ENCODE measurements at regions not wholly inside any gene's neighbourhood (a gene's known extent, or its start where the extent isn't known, plus 50 kb on each side); places are given as distances from the start of the nearest gene placed in this dataset.

- TF ChIP-seq ETS1 (IDR thresholded peaks at IDR 0.05) (no peak), EZH2 (IDR thresholded peaks at IDR 0.05; ENCODE audit: low read depth, unreplicated experiment) (no peak), CTCF (conservative IDR thresholded peaks at IDR 0.05; ENCODE audit: low read depth in 2 of 2) (no peak), ZNF114 (CRISPR knock-in tag; IDR thresholded peaks at IDR 0.05) (no peak)
These were observed 626.3 kb downstream of the TENT5A start (continued) for GRCh38 chr6:81126150-81126549.

- Histone ChIP-seq H3K4me2 (no peak overlapping the region), H3K9me2 (ENCODE audit: insufficient read depth) (peaks cover 4% of the 10 kb centered on the region; the same call in 1 of the 2 replicates), H2AFZ (no peak overlapping the region), H3K36me3 (ENCODE audit: insufficient read depth) (peaks cover 27% of the 10 kb centered on the region), H3K4me3 (no peak overlapping the region), H3K79me2 (replicated peaks; ENCODE audit: insufficient read depth) (no peaks in the 10 kb centered on the region), H3K27me3 (ENCODE audit: insufficient read depth) (no peaks in the 10 kb centered on the region), H3K4me1 (ENCODE audit: insufficient read depth) (no peaks in the 10 kb centered on the region), H3F3A (replicated peaks; ENCODE audit: low read depth) (no peaks in the 10 kb centered on the region), H3K27ac (ENCODE audit: low read depth) (no peak overlapping the region), H4K20me1 (replicated peaks; ENCODE audit: insufficient read depth) (no peaks in the 10 kb centered on the region)
- TF ChIP-seq EZH2phosphoT487 (IDR thresholded peaks at IDR 0.05; ENCODE audit: unreplicated experiment) (no peak), NANOG (IDR thresholded peaks at IDR 0.05; ENCODE audit: borderline replicate concordance) (no peak), ETS1 (IDR thresholded peaks at IDR 0.05) (no peak), JUNB (IDR thresholded peaks at IDR 0.05; ENCODE audit: unreplicated experiment) (no peak), ZNF331 (CRISPR knock-in tag; IDR thresholded peaks at IDR 0.05; ENCODE audit: low read depth) (no peak), EZH2 (IDR thresholded peaks at IDR 0.05; ENCODE audit: low read depth, unreplicated experiment) (no peak), STAT1 (IDR thresholded peaks at IDR 0.05; ENCODE audit: unreplicated experiment) (no peak)
- ATAC-seq (no peak), DNase-seq (ENCODE audit: low spot score) (no peak)
- Mint-ChIP-seq H3K36me3 (ENCODE audit: low read depth) (peaks cover 18% of the 10 kb centered on the region), H3K27me3 (ENCODE audit: insufficient read depth, low read depth, poor library complexity) (no peaks in the 10 kb centered on the region), H3K9me3 (peaks cover 40% of the 10 kb centered on the region), H3K4me3 (no peak overlapping the region), H3K4me1 (no peaks in the 10 kb centered on the region), H3K27ac (no peak overlapping the region)
These were observed 632.2 kb downstream of the TENT5A start for GRCh38 chr6:81120280-81120679.

GRCh38 chr6:81105998-81106397 lies 646.5 kb downstream of the TENT5A start:
- no peaks in the 10 kb centered on the region for H3K4me1 Mint-ChIP-seq
- no peaks in the 10 kb centered on the region for H3K9me2 ChIP-seq (ENCODE audit: insufficient read depth)
- no peak overlapping the region for H2AFZ ChIP-seq
- no peaks in the 10 kb centered on the region for H3K79me2 ChIP-seq (replicated peaks; ENCODE audit: insufficient read depth)
- no peak for ATAC-seq
- H3K4me3 ChIP-seq = no peak overlapping the region
- H3K9me3 Mint-ChIP-seq = 0 out of 3 replicates have a peak, but pooled peaks cover under 1% of the 10 kb centered on the region
- no peaks in the 10 kb centered on the region for H3K27me3 Mint-ChIP-seq (ENCODE audit: insufficient read depth, low read depth, poor library complexity)
- H3K27ac ChIP-seq (ENCODE audit: low read depth) = no peak overlapping the region
- no peak overlapping the region for H3K4me2 ChIP-seq
- H3K4me3 Mint-ChIP-seq = no peak overlapping the region
- no peaks in the 10 kb centered on the region for H3K27me3 ChIP-seq (ENCODE audit: insufficient read depth)
- no peak overlapping the region for H3K27ac Mint-ChIP-seq
- no peaks in the 10 kb centered on the region; the same call in 2 of the 3 replicates for H3K36me3 Mint-ChIP-seq (ENCODE audit: low read depth)
- H3K4me1 ChIP-seq (ENCODE audit: insufficient read depth) = no peaks in the 10 kb centered on the region
- no peak for DNase-seq (ENCODE audit: low spot score)
- no peaks in the 10 kb centered on the region for H3F3A ChIP-seq (replicated peaks; ENCODE audit: low read depth)
- no peaks in the 10 kb centered on the region for H3K36me3 ChIP-seq (ENCODE audit: insufficient read depth)
- no peaks in the 10 kb centered on the region for H4K20me1 ChIP-seq (replicated peaks; ENCODE audit: insufficient read depth)
- TF ChIP-seq ZNF462 (CRISPR knock-in tag; IDR thresholded peaks at IDR 0.05) = no peak

Data from GM23338 (cell line).